Gastroesophageal sphincter (tissue), 3 donors: ENCODE measurements at regions not wholly inside any gene's neighbourhood (a gene's known extent, or its start where the extent isn't known, plus 50 kb on each side); places are given as distances from the start of the nearest gene placed in this dataset.

Source experiments
- POLR2A ChIP-seq, 2 donors: fragments of 450-650 bp; IDR thresholded peaks; one replicate each; pipeline ENCODE4 v1.6.1; 2017; ENCODE audit warnings: antibody characterized with exemption in 2 of 2, mild to moderate bottlenecking in 2 of 2, moderate library complexity in 1 of 2
- TF ChIP-seq, protein P1 (sequence below), 4 experiments: fragments of 200-600 bp in 2 of 4; fragments of 450-650 bp in 2 of 4; sonication (generic) in 1 of 4; IDR thresholded peaks; one replicate each; pipeline ENCODE4 v1.5.1; 2017 to 2019; ENCODE audit warnings: antibody characterized with exemption in 4 of 4, mild to moderate bottlenecking in 2 of 4, moderate library complexity in 2 of 4

DNA sequence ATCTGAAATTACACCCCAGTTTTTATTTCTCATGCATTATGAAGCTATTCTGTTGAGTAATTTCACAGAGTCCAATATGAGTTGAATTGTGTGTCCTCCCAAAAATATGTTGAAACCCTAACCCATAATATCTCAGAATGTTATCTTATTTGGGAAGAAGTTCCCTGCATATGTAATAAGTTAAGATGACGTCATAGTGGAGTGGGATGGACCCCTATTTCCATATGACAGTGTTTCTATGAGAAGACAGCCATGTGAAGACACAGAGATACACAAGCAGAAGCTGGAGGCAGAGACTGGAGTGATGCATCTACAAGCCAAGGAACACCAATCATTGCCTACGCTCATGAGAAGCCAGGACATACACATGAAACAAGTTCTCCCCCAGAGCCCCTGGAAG is 81.3 kb downstream of the RFPL4B start:
- TF ChIP-seq POLR2A (IDR thresholded peaks at IDR 0.05): no peak
- TF ChIP-seq, protein P1, sequence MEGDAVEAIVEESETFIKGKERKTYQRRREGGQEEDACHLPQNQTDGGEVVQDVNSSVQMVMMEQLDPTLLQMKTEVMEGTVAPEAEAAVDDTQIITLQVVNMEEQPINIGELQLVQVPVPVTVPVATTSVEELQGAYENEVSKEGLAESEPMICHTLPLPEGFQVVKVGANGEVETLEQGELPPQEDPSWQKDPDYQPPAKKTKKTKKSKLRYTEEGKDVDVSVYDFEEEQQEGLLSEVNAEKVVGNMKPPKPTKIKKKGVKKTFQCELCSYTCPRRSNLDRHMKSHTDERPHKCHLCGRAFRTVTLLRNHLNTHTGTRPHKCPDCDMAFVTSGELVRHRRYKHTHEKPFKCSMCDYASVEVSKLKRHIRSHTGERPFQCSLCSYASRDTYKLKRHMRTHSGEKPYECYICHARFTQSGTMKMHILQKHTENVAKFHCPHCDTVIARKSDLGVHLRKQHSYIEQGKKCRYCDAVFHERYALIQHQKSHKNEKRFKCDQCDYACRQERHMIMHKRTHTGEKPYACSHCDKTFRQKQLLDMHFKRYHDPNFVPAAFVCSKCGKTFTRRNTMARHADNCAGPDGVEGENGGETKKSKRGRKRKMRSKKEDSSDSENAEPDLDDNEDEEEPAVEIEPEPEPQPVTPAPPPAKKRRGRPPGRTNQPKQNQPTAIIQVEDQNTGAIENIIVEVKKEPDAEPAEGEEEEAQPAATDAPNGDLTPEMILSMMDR (IDR thresholded peaks at IDR 0.05): no peak
